Stimulated activated CD4-positive, alpha-beta T cell treated with anti-CD3 and anti-CD28 coated beads, Interleukin-4, amount 100 ng/mL, for 48 hours (primary cell): ENCODE measurements at regions not wholly inside any gene's neighbourhood (a gene's known extent, or its start where the extent isn't known, plus 50 kb on each side); places are given as distances from the start of the nearest gene placed in this dataset.
"Not testable (repeated sequence)": the region's sequence is repeated elsewhere in the genome, so short reads cannot be mapped to it uniquely, and the experiment has no call there.

Experiments
- DNase-seq, 2 donors: peaks; one replicate each; pipeline ENCODE4 v3.0.0-alpha.2; 2020; ENCODE audit warnings: low read depth in 2 of 2

GRCh38 chr5:125412561-125413495, 666.4 kb upstream of the ZNF608 start:
- no peak for DNase-seq

- no peak for DNase-seq
These were observed 667.2 kb upstream of the ZNF608 start for GRCh38 chr5:125413496-125414274.

GRCh38 chr5:125415126-125415525, 668.7 kb upstream of the ZNF608 start:
- no peak for DNase-seq

GRCh38 chr5:125416055-125416454, 669.6 kb upstream of the ZNF608 start:
- DNase-seq = no peak

GRCh38 chr5:125421006-125421405, 674.6 kb upstream of the ZNF608 start:
- no peak for DNase-seq

- no peak for DNase-seq
These were observed 675.9 kb upstream of the ZNF608 start for GRCh38 chr5:125422342-125422741.

GRCh38 chr5:125424402-125425141, 678.1 kb upstream of the ZNF608 start:
- DNase-seq = no peak

GRCh38 chr5:125429498-125429897, 683.1 kb upstream of the ZNF608 start:
- no peak for DNase-seq

GRCh38 chr5:125433457-125433856, 687.0 kb upstream of the ZNF608 start:
- DNase-seq = no peak

GRCh38 chr5:125439243-125439642, 692.8 kb upstream of the ZNF608 start:
- no peak for DNase-seq

- DNase-seq = no peak
These were observed 694.5 kb upstream of the ZNF608 start for GRCh38 chr5:125440905-125441304.

GRCh38 chr5:125446986-125447385, 700.5 kb upstream of the ZNF608 start:
- DNase-seq = no peak

- no peak for DNase-seq
These were observed 704.3 kb upstream of the ZNF608 start for GRCh38 chr5:125450771-125451170.

GRCh38 chr5:125451622-125452021, 705.2 kb upstream of the ZNF608 start:
- DNase-seq = no peak

- DNase-seq = no peak
These were observed 706.6 kb upstream of the ZNF608 start for GRCh38 chr5:125452991-125453390.

- DNase-seq = no peak
These were observed 708.6 kb upstream of the ZNF608 start for GRCh38 chr5:125455041-125455440.

GRCh38 chr5:125456005-125456404, 709.6 kb upstream of the ZNF608 start:
- DNase-seq = not testable (repeated sequence)

- DNase-seq = no peak
These were observed 711.2 kb upstream of the ZNF608 start for GRCh38 chr5:125457617-125458016.

GRCh38 chr5:125458949-125459348, 712.5 kb upstream of the ZNF608 start:
- DNase-seq = not testable (repeated sequence)

GRCh38 chr5:125461641-125462072, 715.2 kb upstream of the ZNF608 start:
- DNase-seq = no peak

GRCh38 chr5:125463466-125464092, 717.1 kb upstream of the ZNF608 start:
- no peak for DNase-seq
